ENCODE measurements at regions not wholly inside any gene's neighbourhood (a gene's known extent, or its start where the extent isn't known, plus 50 kb on each side); places are given as distances from the start of the nearest gene placed in this dataset.

DNA sequence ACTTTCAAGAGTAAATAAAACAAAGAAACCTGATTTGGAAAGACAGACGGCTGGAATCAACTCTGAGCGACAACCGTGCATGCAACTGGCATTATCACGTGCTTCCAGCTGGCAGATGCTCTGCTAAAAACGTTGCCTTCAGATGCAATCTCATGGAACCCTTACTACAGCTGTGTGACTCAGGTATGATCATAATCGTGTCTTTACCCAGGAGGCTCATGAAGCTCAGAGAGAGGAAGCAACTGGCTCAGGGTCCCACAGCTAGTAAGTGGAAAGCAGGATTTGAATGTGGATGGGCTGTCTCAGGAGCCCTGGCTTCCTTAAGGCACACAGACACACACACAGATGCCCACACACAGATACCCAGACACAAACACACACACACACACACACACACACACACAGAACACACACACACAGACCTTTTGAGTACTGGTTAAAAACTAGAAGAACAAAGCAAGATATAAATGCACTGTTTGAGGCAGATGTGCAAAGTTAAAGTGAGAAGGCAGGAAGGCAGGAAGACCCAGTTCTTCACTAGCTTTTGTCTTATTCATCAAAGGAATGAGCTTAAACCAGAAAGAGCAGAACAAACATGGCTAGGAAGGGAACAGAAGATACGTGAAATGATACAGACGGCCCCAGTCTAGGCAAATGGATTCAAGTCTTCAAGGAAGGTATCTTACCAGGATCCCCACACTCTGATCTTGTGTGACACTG lies 275.2 kb downstream of the MAF start:
- no peak for DNase-seq (ENCODE audit: low spot score)
- in situ Hi-C loops (cut with MboI; ENCODE audit: low sequenced_read_pairs, unreplicated experiment) = no loop called here
- TF ChIP-seq, protein P1, sequence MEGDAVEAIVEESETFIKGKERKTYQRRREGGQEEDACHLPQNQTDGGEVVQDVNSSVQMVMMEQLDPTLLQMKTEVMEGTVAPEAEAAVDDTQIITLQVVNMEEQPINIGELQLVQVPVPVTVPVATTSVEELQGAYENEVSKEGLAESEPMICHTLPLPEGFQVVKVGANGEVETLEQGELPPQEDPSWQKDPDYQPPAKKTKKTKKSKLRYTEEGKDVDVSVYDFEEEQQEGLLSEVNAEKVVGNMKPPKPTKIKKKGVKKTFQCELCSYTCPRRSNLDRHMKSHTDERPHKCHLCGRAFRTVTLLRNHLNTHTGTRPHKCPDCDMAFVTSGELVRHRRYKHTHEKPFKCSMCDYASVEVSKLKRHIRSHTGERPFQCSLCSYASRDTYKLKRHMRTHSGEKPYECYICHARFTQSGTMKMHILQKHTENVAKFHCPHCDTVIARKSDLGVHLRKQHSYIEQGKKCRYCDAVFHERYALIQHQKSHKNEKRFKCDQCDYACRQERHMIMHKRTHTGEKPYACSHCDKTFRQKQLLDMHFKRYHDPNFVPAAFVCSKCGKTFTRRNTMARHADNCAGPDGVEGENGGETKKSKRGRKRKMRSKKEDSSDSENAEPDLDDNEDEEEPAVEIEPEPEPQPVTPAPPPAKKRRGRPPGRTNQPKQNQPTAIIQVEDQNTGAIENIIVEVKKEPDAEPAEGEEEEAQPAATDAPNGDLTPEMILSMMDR (IDR thresholded peaks at IDR 0.05; ENCODE audit: borderline replicate concordance, control extremely low read depth, extremely low read depth, insufficient read depth, missing control alignments) = no peak

DNA sequence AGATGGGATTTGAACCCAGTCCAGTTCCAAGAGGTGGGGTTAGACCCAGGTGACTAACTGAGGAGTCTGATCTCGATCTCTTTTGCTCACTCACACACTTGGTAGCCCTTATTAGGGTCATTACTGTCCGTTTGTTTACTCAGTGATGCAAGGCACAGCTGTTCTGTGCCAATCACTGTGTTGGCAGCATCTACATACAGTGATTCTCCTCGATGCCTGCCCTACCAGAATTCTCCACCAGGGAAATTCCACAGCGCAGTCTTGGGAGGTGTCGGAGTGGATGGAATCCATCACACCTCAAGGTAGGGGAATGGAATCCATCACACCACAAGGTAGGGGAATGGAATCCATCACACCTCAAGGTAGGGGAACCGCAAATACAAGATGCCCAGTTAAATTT lies 279.6 kb downstream of the MAF start:
- in situ Hi-C loops (cut with MboI; ENCODE audit: low sequenced_read_pairs, unreplicated experiment) = no loop called here
- DNase-seq (ENCODE audit: low spot score) = no peak
- TF ChIP-seq, protein P1 (IDR thresholded peaks at IDR 0.05; ENCODE audit: borderline replicate concordance, control extremely low read depth, extremely low read depth, insufficient read depth, missing control alignments) = no peak

DNA sequence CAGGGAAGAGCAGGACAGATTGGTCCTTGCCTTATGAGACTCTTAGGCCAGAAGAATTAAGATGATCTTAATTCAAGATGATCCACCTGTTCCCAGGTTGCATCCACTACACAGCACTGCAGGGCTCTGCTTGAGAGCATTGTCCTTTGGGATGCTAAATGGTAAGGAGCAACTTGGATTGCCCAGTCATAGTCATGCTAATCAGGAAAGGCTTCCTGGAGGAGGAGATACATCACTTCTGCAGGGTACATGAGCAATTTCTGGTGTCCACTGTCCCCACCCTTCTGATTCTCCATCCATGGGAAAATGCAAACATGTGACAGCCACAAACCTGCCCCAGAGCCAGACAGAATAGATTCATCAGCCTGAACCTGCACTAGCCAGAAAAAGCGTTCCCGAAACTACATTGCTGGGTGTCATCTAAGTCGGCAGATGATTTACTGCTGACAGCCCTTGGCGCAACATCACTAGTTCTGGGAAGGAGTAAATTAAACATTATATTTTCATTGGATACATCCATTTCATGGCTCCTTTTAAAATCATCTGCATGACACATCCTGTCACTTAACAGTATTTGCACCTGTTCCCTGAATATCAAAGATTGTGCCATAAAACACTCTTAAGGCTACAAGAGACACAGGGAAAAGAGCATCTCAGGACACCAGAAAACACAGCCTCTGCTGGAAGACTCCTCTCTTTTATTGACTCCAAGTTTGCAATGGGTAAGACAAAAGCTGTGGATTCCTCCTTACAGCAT lies 282.2 kb downstream of the MAF start:
- DNase-seq (ENCODE audit: low spot score) = no peak
- TF ChIP-seq, protein P1 (IDR thresholded peaks at IDR 0.05; ENCODE audit: borderline replicate concordance, control extremely low read depth, extremely low read depth, insufficient read depth, missing control alignments) = no peak
- in situ Hi-C loops (cut with MboI; ENCODE audit: low sequenced_read_pairs, unreplicated experiment) = no loop called here

DNA sequence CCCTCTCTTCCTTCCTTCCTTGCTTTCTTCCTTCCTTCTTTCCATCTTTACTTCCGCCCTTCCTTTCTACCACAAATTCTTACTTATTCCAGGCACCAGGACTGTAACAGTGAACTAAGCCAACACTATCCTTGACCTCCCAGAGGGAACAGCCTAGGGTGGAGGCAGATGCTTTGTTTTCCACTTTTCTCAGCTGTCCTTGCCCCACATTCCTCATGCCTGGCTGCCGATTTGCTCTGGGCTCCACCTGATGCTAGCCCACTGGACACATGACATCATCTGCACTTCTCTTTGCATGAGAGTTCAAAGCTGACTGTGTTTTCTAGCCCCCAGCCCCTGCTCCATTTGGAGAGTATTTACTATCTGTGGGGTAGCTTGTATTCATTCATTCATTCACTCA lies 283.0 kb downstream of the MAF start:
- in situ Hi-C loops (cut with MboI; ENCODE audit: low sequenced_read_pairs, unreplicated experiment) = no loop called here
- TF ChIP-seq, protein P1 (IDR thresholded peaks at IDR 0.05; ENCODE audit: borderline replicate concordance, control extremely low read depth, extremely low read depth, insufficient read depth, missing control alignments) = no peak

DNA sequence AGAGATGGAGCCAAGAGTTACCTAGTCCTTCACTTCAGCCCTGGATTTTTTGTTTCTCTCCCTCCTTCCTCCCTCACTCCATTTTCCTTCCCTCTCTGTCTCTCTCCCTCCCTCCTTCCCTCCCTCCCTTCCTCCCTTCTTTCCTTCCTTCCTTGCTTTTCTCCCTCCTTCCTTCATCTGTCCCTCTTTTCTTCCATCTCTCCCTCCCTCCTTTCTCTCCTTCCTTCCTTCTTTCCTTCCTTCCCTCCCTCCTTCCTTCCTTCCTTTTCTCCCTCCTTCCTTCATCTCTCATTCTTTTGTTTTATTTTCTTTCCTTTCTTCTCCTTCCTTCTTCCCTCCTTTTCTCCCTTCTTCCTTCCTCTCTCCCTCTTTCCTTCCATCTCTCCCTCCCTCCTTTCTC lies 283.5 kb downstream of the MAF start:
- DNase-seq (ENCODE audit: low spot score) = no peak
- in situ Hi-C loops (cut with MboI; ENCODE audit: low sequenced_read_pairs, unreplicated experiment) = no loop called here

More for the DNA sequence above, 283.0 kb downstream of the MAF start:
- no peak for DNase-seq (ENCODE audit: low spot score)

DNA sequence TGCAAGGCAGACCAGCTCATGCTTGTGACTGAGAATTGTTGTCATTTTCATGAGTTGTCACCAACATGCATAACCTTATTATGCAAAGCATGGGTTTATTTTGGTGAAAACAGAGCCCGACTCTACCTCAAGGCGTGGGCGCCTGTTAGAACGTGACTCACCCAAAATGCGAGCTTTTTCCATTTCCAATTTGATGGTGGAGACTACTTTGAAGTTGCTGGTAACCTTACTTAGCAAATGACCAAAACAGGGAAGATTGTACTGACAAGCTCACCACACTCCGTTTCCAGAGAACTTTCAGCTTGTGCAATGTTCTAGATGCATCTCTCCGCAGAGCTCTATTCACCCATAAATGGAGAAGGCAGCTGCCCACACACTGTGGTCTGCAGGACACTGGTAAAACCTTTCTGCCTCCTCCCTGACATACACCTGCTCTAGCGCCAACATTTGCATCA lies 284.5 kb downstream of the MAF start:
- in situ Hi-C loops (cut with MboI; ENCODE audit: low sequenced_read_pairs, unreplicated experiment) = no loop called here
- no peak for DNase-seq (ENCODE audit: low spot score)
- TF ChIP-seq, protein P1 (IDR thresholded peaks at IDR 0.05; ENCODE audit: borderline replicate concordance, control extremely low read depth, extremely low read depth, insufficient read depth, missing control alignments) = no peak

More for the DNA sequence above, 283.5 kb downstream of the MAF start:
- TF ChIP-seq, protein P1 (IDR thresholded peaks at IDR 0.05; ENCODE audit: borderline replicate concordance, control extremely low read depth, extremely low read depth, insufficient read depth, missing control alignments) = no peak

Measured in GM13976 (cell line).